ENCODE measurements at regions not wholly inside any gene's neighbourhood (a gene's known extent, or its start where the extent isn't known, plus 50 kb on each side); places are given as distances from the start of the nearest gene placed in this dataset.

GRCh38 chr2:212841460-212841859 lies 302.9 kb upstream of the ERBB4 start:
- H3K4me3 ChIP-seq (ENCODE audit: control insufficient read depth, low read depth, low read length): no peak overlapping the region
- no peak for TF ChIP-seq CTCF (conservative IDR thresholded peaks at IDR 0.05; ENCODE audit: control insufficient read depth, insufficient read depth, low read depth, low read length)
- no peak for DNase-seq (ENCODE audit: low read depth)

GRCh38 chr2:212832211-212833195 lies 293.9 kb upstream of the ERBB4 start:
- DNase-seq (ENCODE audit: low read depth): no peak
- TF ChIP-seq CTCF (conservative IDR thresholded peaks at IDR 0.05; ENCODE audit: control insufficient read depth, insufficient read depth, low read depth, low read length): no peak
- H3K4me3 ChIP-seq (ENCODE audit: control insufficient read depth, low read depth, low read length): no peak overlapping the region

GRCh38 chr2:212831671-212832199 lies 293.1 kb upstream of the ERBB4 start:
- H3K4me3 ChIP-seq (ENCODE audit: control insufficient read depth, low read depth, low read length): no peak overlapping the region
- no peak for TF ChIP-seq CTCF (conservative IDR thresholded peaks at IDR 0.05; ENCODE audit: control insufficient read depth, insufficient read depth, low read depth, low read length)
- no peak for DNase-seq (ENCODE audit: low read depth)

- TF ChIP-seq CTCF (conservative IDR thresholded peaks at IDR 0.05; ENCODE audit: control insufficient read depth, insufficient read depth, low read depth, low read length): no peak
- no peak for DNase-seq (ENCODE audit: low read depth)
- H3K4me3 ChIP-seq (ENCODE audit: control insufficient read depth, low read depth, low read length): no peak overlapping the region
Measured at GRCh38 chr2:212816267-212816666, 277.7 kb upstream of the ERBB4 start.

GRCh38 chr2:212815453-212815852 lies 276.9 kb upstream of the ERBB4 start:
- TF ChIP-seq CTCF (conservative IDR thresholded peaks at IDR 0.05; ENCODE audit: control insufficient read depth, insufficient read depth, low read depth, low read length): no peak
- no peak for DNase-seq (ENCODE audit: low read depth)
- H3K4me3 ChIP-seq (ENCODE audit: control insufficient read depth, low read depth, low read length): no peak overlapping the region

- DNase-seq (ENCODE audit: low read depth): no peak
- TF ChIP-seq CTCF (conservative IDR thresholded peaks at IDR 0.05; ENCODE audit: control insufficient read depth, insufficient read depth, low read depth, low read length): no peak
- H3K4me3 ChIP-seq (ENCODE audit: control insufficient read depth, low read depth, low read length): no peak overlapping the region
Measured at GRCh38 chr2:212814941-212815340, 276.3 kb upstream of the ERBB4 start.

Measured in fibroblast of mammary gland (primary cell).